Endothelial cell of umbilical vein (primary cell): ENCODE measurements at regions not wholly inside any gene's neighbourhood (a gene's known extent, or its start where the extent isn't known, plus 50 kb on each side); places are given as distances from the start of the nearest gene placed in this dataset.

Experiments used
- BruUV-seq: library from RNA; stranded (reverse); fragments of 400-500 nt; replicated peaks from 2 replicates; lab custom pipeline; 2021; lab: Mats Ljungman, UMichigan
- CTCF ChIA-PET: fragments of 300-600, 350-600 bp; sonication (Branson Sonifier 250); formaldehyde crosslinking; loops from one replicate; lab custom pipeline; 2021; ENCODE audit warnings: antibody characterized with exemption, inconsistent platforms; lab: Charles Lee
- POLR2A ChIA-PET: fragments of 300-600, 350-600 bp; sonication (Branson Sonifier 250); formaldehyde crosslinking; loops from one replicate; lab custom pipeline; 2021; ENCODE audit warnings: antibody characterized with exemption, inconsistent platforms; lab: Charles Lee
- DNase-seq: peaks from one replicate; pipeline ENCODE4 v3.0.0-alpha.2; 2011; ENCODE audit warnings: low read depth, low spot score
- FAIRE-seq: peaks from 2 replicates; lab custom pipeline; 2011; peaks lifted over from hg19 to GRCh38; lab: Jason Lieb, UNC
- H2AFZ ChIP-seq: 2 replicates; pipeline ENCODE4 v1.6.0; 2012; ENCODE audit warnings: low read depth, low read length, control low read depth, inconsistent platforms
- H3K27ac ChIP-seq: 2 replicates; pipeline ENCODE4 v1.5.1; 2011; ENCODE audit warnings: low read depth, mild to moderate bottlenecking, control low read depth, low read length, moderate library complexity; ENCODE audit not compliant: insufficient read depth
- H3K27me3 ChIP-seq, 2 experiments: 2 replicates each; pipeline versions ENCODE4 v1.6.0 to v1.6.1; 2011; ENCODE audit warnings: low read length in 2 of 2, mixed read lengths in 1 of 2; ENCODE audit not compliant: control insufficient read depth in 2 of 2, insufficient read depth in 2 of 2
- H3K36me3 ChIP-seq, 2 experiments: 2 replicates in 1 of 2; 3 replicates in 1 of 2; pipeline ENCODE4 v1.5.1; 2011; ENCODE audit warnings: low read length in 2 of 2, mild to moderate bottlenecking in 1 of 2, moderate library complexity in 1 of 2; ENCODE audit not compliant: control insufficient read depth in 2 of 2, insufficient read depth in 2 of 2; ENCODE audit errors: extremely low read depth in 1 of 2
- H3K4me1 ChIP-seq: 3 replicates; pipeline ENCODE4 v1.5.1; 2011; ENCODE audit warnings: mild to moderate bottlenecking, low read length; ENCODE audit not compliant: control insufficient read depth, insufficient read depth; ENCODE audit errors: extremely low read depth
- H3K4me2 ChIP-seq: 2 replicates; pipeline ENCODE4 v1.6.1; 2011; ENCODE audit warnings: low read length, control low read depth, mixed read lengths; ENCODE audit not compliant: insufficient read depth
- H3K4me3 ChIP-seq, 3 experiments: fragments of 200-600 bp in 1 of 3; sonication (generic), shearing (Covaris generic) in 1 of 3; replicated peaks in 1 of 3; 2 replicates each; pipeline ENCODE4 v1.5.1; 2011 to 2016; ENCODE audit warnings: control low read depth in 3 of 3, low read length in 3 of 3, mild to moderate bottlenecking in 2 of 3, inconsistent platforms in 1 of 3, low read depth in 1 of 3, moderate library complexity in 1 of 3; ENCODE audit not compliant: insufficient read depth in 1 of 3
- H3K79me2 ChIP-seq: 2 replicates; pipeline ENCODE4 v1.6.0; 2012; ENCODE audit warnings: low read length, inconsistent platforms; ENCODE audit not compliant: control insufficient read depth, insufficient read depth
- H3K9ac ChIP-seq: replicated peaks from 2 replicates; pipeline ENCODE3; 2011; ENCODE audit warnings: low read length, control low read depth; ENCODE audit not compliant: insufficient read depth; ENCODE audit errors: extremely low read depth
- H3K9me1 ChIP-seq: replicated peaks from 3 replicates; pipeline ENCODE4 v1.6.0; 2011; ENCODE audit warnings: mild to moderate bottlenecking, low read length; ENCODE audit not compliant: control insufficient read depth, insufficient read depth; ENCODE audit errors: extremely low read depth
- H3K9me3 ChIP-seq: replicated peaks from 2 replicates; pipeline ENCODE4 v1.5.1; 2012; ENCODE audit warnings: low read length, inconsistent platforms; ENCODE audit not compliant: control insufficient read depth, insufficient read depth
- H4K20me1 ChIP-seq: replicated peaks from 2 replicates; pipeline ENCODE3; 2011; ENCODE audit warnings: mild to moderate bottlenecking, low read length; ENCODE audit not compliant: control insufficient read depth, insufficient read depth; ENCODE audit errors: extremely low read depth
- EZH2 ChIP-seq: IDR thresholded peaks from 2 replicates; pipeline ENCODE4 v1.6.1; 2012; ENCODE audit warnings: borderline replicate concordance, low read depth, mild to moderate bottlenecking, moderate library complexity, low read length, inconsistent platforms; ENCODE audit not compliant: severe bottlenecking
- FOS ChIP-seq: IDR thresholded peaks from 2 replicates; pipeline ENCODE4 v1.6.1; 2011; ENCODE audit warnings: mild to moderate bottlenecking, low read length, moderate library complexity, borderline replicate concordance; ENCODE audit not compliant: insufficient read depth
- GATA2 ChIP-seq: IDR thresholded peaks from 2 replicates; pipeline ENCODE4 v1.7.0; 2011; ENCODE audit warnings: low read depth, mild to moderate bottlenecking, moderate library complexity, mixed read lengths, low read length; ENCODE audit not compliant: insufficient read length, insufficient read depth
- JUN ChIP-seq: IDR thresholded peaks from 2 replicates; pipeline ENCODE4 v1.6.1; 2011; ENCODE audit warnings: borderline replicate concordance, low read depth; ENCODE audit not compliant: insufficient read length, insufficient read depth
- MYC ChIP-seq: IDR thresholded peaks from one replicate; pipeline ENCODE4 v1.6.1; 2011; ENCODE audit warnings: mild to moderate bottlenecking, low read depth, low read length
- POLR2A ChIP-seq: IDR thresholded peaks from 2 replicates; pipeline ENCODE4 v1.6.1; 2012; ENCODE audit warnings: low read depth, mild to moderate bottlenecking, control low read depth, low read length
- POLR2AphosphoS5 ChIP-seq: IDR thresholded peaks from 2 replicates; pipeline ENCODE4 v1.6.1; 2012; ENCODE audit warnings: low read depth, mild to moderate bottlenecking, control low read depth, low read length, moderate library complexity; ENCODE audit not compliant: insufficient read depth
- dilution Hi-C: fragments of 300-500 bp; cut with MboI; formaldehyde crosslinking; loops from one replicate; pipeline ENCODE4 v1.15.0; 2019; ENCODE audit warnings: low sequenced_read_pairs; ENCODE audit not compliant: extremely low pct_ligation_motif_present
- intact Hi-C: fragments of 100-400 bp; cut with micrococcal nuclease; formaldehyde crosslinking; loops from one replicate; pipeline ENCODE4 v1.10.0; 2022
- TF ChIP-seq, protein P1 (sequence below): IDR thresholded peaks from 2 replicates; pipeline ENCODE4 v1.6.1; 2011; ENCODE audit not compliant: insufficient read depth, insufficient read length
- TF ChIP-seq, protein P2 (sequence below), 2 donors: IDR thresholded peaks; 1 replicate in 1 of 2; 2 replicates in 1 of 2; pipeline ENCODE4 v1.5.1; 2011; ENCODE audit warnings: low read length in 2 of 2, mild to moderate bottlenecking in 2 of 2, moderate library complexity in 2 of 2, control low read depth in 1 of 2, inconsistent platforms in 1 of 2, low read depth in 1 of 2; ENCODE audit not compliant: insufficient read depth in 1 of 2; ENCODE audit errors: extremely low read depth in 1 of 2

DNA sequence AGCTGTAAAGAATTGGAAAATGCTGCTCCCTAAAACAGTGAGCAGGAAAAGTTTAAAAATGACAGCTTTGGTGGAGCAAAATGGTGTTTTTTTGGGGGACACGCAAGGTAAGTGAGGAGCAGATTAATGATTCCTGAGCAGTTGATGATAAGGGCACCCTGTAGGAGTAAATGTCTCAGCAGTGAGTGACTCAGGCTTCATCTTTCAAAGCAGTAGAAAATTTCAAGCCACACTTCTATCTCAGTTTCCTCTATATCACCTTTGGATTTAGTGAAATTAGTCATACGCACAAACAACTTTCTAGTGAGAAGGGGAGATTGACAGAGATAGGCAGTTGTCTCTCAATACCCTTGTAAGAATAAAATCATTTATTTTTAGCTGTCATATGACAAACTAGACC is 709.0 kb upstream of the FAM98A start:
- BruUV-seq, result no TSS peak
- intact Hi-C loops (no loop called here), dilution Hi-C loops (no loop called here)

More for the DNA sequence above, 709.0 kb upstream of the FAM98A start:
- ChIA-PET CTCF (no interaction called here), POLR2A (no interaction called here)
- FAIRE-seq (no peak), DNase-seq (no peak)
- Histone ChIP-seq H3K9ac (no peak overlapping the region), H2AFZ (no peak overlapping the region), H3K27ac (no peak overlapping the region), H3K4me2 (no peak overlapping the region), H3K27me3 (no peaks in the 10 kb centered on the region), H3K4me1 (no peaks in the 10 kb centered on the region), H4K20me1 (no peaks in the 10 kb centered on the region), H3K4me3 (no peak overlapping the region), H3K36me3 (no peaks in the 10 kb centered on the region), H3K9me1 (no peaks in the 10 kb centered on the region), H3K9me3 (no peaks in the 10 kb centered on the region), H3K79me2 (no peaks in the 10 kb centered on the region)
- TF ChIP-seq EZH2 (no peak), POLR2AphosphoS5 (no peak), POLR2A (no peak), GATA2 (no peak), FOS (no peak), JUN (no peak), MYC (no peak)
- TF ChIP-seq, protein P1, sequence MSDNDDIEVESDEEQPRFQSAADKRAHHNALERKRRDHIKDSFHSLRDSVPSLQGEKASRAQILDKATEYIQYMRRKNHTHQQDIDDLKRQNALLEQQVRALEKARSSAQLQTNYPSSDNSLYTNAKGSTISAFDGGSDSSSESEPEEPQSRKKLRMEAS, result no peak
- TF ChIP-seq, protein P2, sequence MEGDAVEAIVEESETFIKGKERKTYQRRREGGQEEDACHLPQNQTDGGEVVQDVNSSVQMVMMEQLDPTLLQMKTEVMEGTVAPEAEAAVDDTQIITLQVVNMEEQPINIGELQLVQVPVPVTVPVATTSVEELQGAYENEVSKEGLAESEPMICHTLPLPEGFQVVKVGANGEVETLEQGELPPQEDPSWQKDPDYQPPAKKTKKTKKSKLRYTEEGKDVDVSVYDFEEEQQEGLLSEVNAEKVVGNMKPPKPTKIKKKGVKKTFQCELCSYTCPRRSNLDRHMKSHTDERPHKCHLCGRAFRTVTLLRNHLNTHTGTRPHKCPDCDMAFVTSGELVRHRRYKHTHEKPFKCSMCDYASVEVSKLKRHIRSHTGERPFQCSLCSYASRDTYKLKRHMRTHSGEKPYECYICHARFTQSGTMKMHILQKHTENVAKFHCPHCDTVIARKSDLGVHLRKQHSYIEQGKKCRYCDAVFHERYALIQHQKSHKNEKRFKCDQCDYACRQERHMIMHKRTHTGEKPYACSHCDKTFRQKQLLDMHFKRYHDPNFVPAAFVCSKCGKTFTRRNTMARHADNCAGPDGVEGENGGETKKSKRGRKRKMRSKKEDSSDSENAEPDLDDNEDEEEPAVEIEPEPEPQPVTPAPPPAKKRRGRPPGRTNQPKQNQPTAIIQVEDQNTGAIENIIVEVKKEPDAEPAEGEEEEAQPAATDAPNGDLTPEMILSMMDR (IDR thresholded peaks at IDR 0.05; ENCODE audit: extremely low read depth in 1 of 2, insufficient read depth in 1 of 2, low read depth in 1 of 2, low read length in 2 of 2), result no peak
